Loucy (cell line): ENCODE measurements at regions not wholly inside any gene's neighbourhood (a gene's known extent, or its start where the extent isn't known, plus 50 kb on each side); places are given as distances from the start of the nearest gene placed in this dataset.

Experiments
- EZH2phosphoT487 ChIP-seq: fragments of 200-600 bp; IDR thresholded peaks from 2 replicates; pipeline ENCODE4 v1.6.1; 2018; ENCODE audit warnings: antibody characterized with exemption, mild to moderate bottlenecking, moderate library complexity, borderline replicate concordance
- TF ChIP-seq, protein P1 (sequence below): fragments of 200-600 bp; sonication (generic); conservative IDR thresholded peaks from 2 replicates; pipeline ENCODE4 v1.5.1; 2014; ENCODE audit warnings: mild to moderate bottlenecking, antibody characterized with exemption, low read length

DNA sequence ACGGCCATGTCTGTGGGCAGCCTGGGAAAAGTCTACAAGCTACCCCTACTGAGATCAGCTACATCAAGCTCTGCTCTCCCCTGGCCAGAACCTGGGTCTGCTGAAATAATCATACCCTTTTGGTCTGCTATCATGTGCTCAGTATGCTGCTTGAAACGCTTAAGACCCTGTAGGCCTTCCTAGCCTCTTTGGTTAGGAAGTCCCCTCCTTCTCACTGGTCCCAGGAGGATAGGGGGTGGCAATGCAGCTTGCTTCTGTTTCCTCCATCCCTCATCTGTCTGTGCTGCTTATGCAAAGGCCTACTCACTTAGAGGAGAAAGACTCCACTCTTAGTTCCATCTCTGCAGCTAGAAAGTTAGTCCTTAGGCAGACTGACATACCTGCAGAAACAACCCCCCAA is 118.2 kb upstream of the RASGRP1 start:
- TF ChIP-seq, protein P1, sequence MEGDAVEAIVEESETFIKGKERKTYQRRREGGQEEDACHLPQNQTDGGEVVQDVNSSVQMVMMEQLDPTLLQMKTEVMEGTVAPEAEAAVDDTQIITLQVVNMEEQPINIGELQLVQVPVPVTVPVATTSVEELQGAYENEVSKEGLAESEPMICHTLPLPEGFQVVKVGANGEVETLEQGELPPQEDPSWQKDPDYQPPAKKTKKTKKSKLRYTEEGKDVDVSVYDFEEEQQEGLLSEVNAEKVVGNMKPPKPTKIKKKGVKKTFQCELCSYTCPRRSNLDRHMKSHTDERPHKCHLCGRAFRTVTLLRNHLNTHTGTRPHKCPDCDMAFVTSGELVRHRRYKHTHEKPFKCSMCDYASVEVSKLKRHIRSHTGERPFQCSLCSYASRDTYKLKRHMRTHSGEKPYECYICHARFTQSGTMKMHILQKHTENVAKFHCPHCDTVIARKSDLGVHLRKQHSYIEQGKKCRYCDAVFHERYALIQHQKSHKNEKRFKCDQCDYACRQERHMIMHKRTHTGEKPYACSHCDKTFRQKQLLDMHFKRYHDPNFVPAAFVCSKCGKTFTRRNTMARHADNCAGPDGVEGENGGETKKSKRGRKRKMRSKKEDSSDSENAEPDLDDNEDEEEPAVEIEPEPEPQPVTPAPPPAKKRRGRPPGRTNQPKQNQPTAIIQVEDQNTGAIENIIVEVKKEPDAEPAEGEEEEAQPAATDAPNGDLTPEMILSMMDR, result no peak
- TF ChIP-seq EZH2phosphoT487, result no peak
